HL-60 (cell line): ENCODE measurements at regions not wholly inside any gene's neighbourhood (a gene's known extent, or its start where the extent isn't known, plus 50 kb on each side); places are given as distances from the start of the nearest gene placed in this dataset.

Experiments
- CTCF ChIP-seq: IDR thresholded peaks from one replicate; pipeline ENCODE4 v1.5.1; 2011; ENCODE audit warnings: low read length, control low read depth, inconsistent platforms; ENCODE audit not compliant: insufficient read depth
- GABPA ChIP-seq: IDR thresholded peaks from 2 replicates; pipeline ENCODE4 v1.6.1; 2012; ENCODE audit warnings: low read depth
- POLR2AphosphoS5 ChIP-seq: IDR thresholded peaks from 2 replicates; pipeline ENCODE4 v1.6.1; 2012; ENCODE audit warnings: low read depth

- TF ChIP-seq CTCF, result no peak
- no peak for TF ChIP-seq GABPA
- TF ChIP-seq POLR2AphosphoS5, result no peak
Observed at GRCh38 chr2:7102826-7103225, 185.6 kb downstream of the RNF144A start.
